ENCODE measurements at regions not wholly inside any gene's neighbourhood (a gene's known extent, or its start where the extent isn't known, plus 50 kb on each side); places are given as distances from the start of the nearest gene placed in this dataset.

- no peak for TF ChIP-seq POLR2A (IDR thresholded peaks at IDR 0.05)
- no peak for TF ChIP-seq CTCF (IDR thresholded peaks at IDR 0.05)
Measured at GRCh38 chr3:24591661-24592555, 97.3 kb upstream of the THRB start.
